Thymus (tissue), 11 donors: ENCODE measurements at regions not wholly inside any gene's neighbourhood (a gene's known extent, or its start where the extent isn't known, plus 50 kb on each side); places are given as distances from the start of the nearest gene placed in this dataset.
"Not testable (repeated sequence)": the region's sequence is repeated elsewhere in the genome, so short reads cannot be mapped to it uniquely, and the experiment has no call there.

Experiments used
- DNase-seq, 9 donors: peaks; one replicate each; pipeline ENCODE4 v3.0.0-alpha.2; 2013; ENCODE audit warnings: low spot score in 9 of 9, low read depth in 6 of 9, missing footprints in 1 of 9
- H3K27ac ChIP-seq, 2 donors: one replicate each; pipeline ENCODE4 v1.5.1; 2013; ENCODE audit warnings: control low read depth in 1 of 2, low read depth in 1 of 2, low read length in 1 of 2, mild to moderate bottlenecking in 1 of 2, moderate library complexity in 1 of 2
- H3K27me3 ChIP-seq, 2 donors: one replicate each; pipeline ENCODE4 v1.5.1; 2013; ENCODE audit warnings: low read length in 1 of 2; ENCODE audit not compliant: control insufficient read depth in 2 of 2, insufficient read depth in 1 of 2
- H3K36me3 ChIP-seq, 2 donors: one replicate each; pipeline ENCODE4 v1.5.1; 2013; ENCODE audit warnings: low read length in 1 of 2, mild to moderate bottlenecking in 1 of 2, moderate library complexity in 1 of 2; ENCODE audit not compliant: control insufficient read depth in 2 of 2, insufficient read depth in 2 of 2
- H3K4me1 ChIP-seq, 2 donors: one replicate each; pipeline ENCODE4 v1.5.1; 2013; ENCODE audit warnings: low read length in 2 of 2; ENCODE audit not compliant: control insufficient read depth in 2 of 2, insufficient read depth in 2 of 2
- H3K4me3 ChIP-seq, 2 donors: one replicate each; pipeline ENCODE4 v1.5.1; 2013; ENCODE audit warnings: low read length in 2 of 2, control low read depth in 1 of 2, mild to moderate bottlenecking in 1 of 2
- H3K9me3 ChIP-seq, 2 donors: one replicate each; pipeline ENCODE4 v1.5.1; 2013; ENCODE audit warnings: low read length in 1 of 2, mild to moderate bottlenecking in 1 of 2; ENCODE audit not compliant: control insufficient read depth in 2 of 2, insufficient read depth in 1 of 2
- WGBS: extraction: QIAGEN DNeasy Blood & Tissue Kit; methylation state at CpG from one replicate; pipeline ENCODE4 v1.1.7; 2013; 5-methylcytosine and 5-hydroxymethylcytosine counted together
- donor health status: healthy.

DNA sequence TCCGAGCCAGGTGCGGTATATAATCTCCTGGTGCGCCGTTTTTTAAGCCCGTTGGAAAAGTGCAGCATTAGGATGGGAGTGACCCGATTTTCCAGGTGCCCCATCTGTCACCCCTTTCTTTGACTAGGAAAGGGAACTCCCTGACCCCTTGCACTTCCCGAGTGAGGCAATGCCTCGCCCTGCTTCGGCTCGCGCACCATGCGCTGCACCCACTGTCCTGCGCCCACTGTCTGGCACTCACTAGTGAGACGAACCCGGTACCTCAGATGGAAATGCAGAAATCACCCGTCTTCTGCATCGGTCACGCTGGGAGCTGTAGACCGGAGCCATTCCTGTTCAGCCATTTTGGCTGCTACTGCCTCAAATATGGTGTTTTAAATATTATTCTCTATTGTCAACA is 198.0 kb downstream of the MEIS1 start:
- not testable (repeated sequence) for H3K4me3 ChIP-seq, H3K27me3 ChIP-seq, H3K4me1 ChIP-seq, H3K27ac ChIP-seq, H3K9me3 ChIP-seq, DNase-seq, H3K36me3 ChIP-seq
- WGBS: 97% methylated on average over 19 of the region's 19 CpGs

- DNase-seq: no peak
Measured at GRCh38 chr2:66633631-66634030, 198.7 kb downstream of the MEIS1 start.

GRCh38 chr2:66634784-66635183 is 199.9 kb downstream of the MEIS1 start:
- no peaks in the 10 kb centered on the region for H3K4me1 ChIP-seq
- no peaks in the 10 kb centered on the region for H3K27me3 ChIP-seq
- no peak overlapping the region for H3K27ac ChIP-seq
- no peak overlapping the region for H3K4me3 ChIP-seq
- H3K9me3 ChIP-seq: peaks cover 0 to 4% of the 10 kb centered on the region in 2 donors
- DNase-seq: no peak
- H3K36me3 ChIP-seq: no peaks in the 10 kb centered on the region

More at GRCh38 chr2:66633631-66634030, 198.7 kb downstream of the MEIS1 start:
- Histone ChIP-seq H3K4me1 (no peaks in the 10 kb centered on the region), H3K36me3 (no peaks in the 10 kb centered on the region), H3K9me3 (peaks cover 0 to 4% of the 10 kb centered on the region in 2 donors), H3K27ac (no peak overlapping the region), H3K4me3 (no peak overlapping the region), H3K27me3 (no peaks in the 10 kb centered on the region)
- WGBS: 93% methylated on average over 3 of the region's 3 CpGs

DNA sequence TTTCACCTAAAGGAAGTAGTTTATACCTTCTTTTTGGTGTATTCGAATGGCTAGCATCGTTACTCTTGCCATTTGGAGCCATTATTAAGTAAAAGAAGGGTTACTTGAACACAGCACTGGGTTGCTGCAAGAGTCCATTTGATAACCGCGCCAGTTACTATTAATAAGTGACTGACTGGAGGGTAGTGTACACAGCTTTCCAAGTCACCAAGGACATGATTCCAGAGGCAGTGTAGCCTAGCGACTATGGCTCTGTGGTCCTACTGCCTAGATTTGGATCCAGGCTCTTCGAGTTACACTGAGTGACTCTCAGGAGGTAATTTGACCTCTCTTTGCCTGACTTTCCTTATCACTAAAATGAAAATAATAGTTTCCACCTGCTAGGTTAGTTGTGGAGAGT is 206.8 kb downstream of the MEIS1 start:
- Histone ChIP-seq H3K27ac (no peak overlapping the region), H3K4me3 (no peak overlapping the region), H3K9me3 (no peaks in the 10 kb centered on the region), H3K27me3 (no peaks in the 10 kb centered on the region), H3K36me3 (no peaks in the 10 kb centered on the region), H3K4me1 (no peaks in the 10 kb centered on the region)
- DNase-seq: no peak
- 94% methylated on average over 6 of the region's 6 CpGs for WGBS

DNA sequence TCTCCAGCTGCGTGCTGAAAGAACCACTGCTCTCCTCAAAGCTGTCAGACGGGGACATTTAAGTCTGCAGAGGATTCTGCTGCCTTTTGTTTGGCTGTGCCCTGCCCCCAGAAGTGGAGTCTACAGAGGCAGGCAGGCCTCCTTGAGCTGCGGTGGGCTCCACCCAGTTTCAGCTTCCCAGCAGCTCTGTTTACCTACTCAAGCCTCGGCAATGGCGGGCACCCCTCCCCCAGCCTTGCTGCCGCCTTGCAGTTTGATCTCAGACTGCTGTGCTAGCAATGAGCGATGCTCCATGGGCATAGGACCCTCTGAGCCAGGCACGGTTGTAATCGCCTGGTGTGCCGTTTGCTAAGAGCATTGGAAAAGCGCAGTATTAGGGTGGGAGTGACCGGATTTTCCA is 213.2 kb downstream of the MEIS1 start:
- WGBS: 82% methylated on average over 12 of the region's 12 CpGs
- not testable (repeated sequence) for H3K9me3 ChIP-seq, H3K36me3 ChIP-seq, H3K4me3 ChIP-seq, H3K4me1 ChIP-seq, H3K27me3 ChIP-seq, DNase-seq, H3K27ac ChIP-seq

- H3K27ac ChIP-seq: no peak overlapping the region
- no peaks in the 10 kb centered on the region for H3K4me1 ChIP-seq
- H3K27me3 ChIP-seq: no peaks in the 10 kb centered on the region
- H3K4me3 ChIP-seq: no peak overlapping the region
- 80% methylated on average over 4 of the region's 4 CpGs for WGBS
- DNase-seq: no peak
- H3K36me3 ChIP-seq: no peaks in the 10 kb centered on the region
- H3K9me3 ChIP-seq: no peaks in the 10 kb centered on the region
Measured at GRCh38 chr2:66649006-66649405, 214.1 kb downstream of the MEIS1 start.

DNA sequence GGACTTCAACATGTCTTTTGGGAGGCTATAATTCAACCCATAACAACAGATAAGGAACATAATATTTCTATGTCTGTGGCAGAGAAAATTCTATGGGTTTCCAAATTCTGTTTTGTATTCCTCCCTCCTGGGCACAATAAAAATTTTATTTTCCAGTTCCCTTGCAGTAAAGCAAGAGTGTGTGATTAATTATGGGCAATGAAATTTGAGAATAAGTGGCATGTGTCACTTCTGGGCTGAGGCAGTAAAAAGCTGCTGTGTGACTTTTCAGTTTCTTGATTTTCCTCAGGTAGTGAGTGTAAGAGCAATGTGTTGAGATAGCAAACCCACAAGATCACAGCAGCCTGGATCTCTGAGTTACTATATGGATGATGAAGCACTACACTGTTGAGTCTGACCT is 216.4 kb downstream of the MEIS1 start:
- no peak overlapping the region for H3K4me3 ChIP-seq
- H3K9me3 ChIP-seq: no peaks in the 10 kb centered on the region
- H3K27ac ChIP-seq: no peak overlapping the region
- no peaks in the 10 kb centered on the region for H3K4me1 ChIP-seq
- H3K27me3 ChIP-seq: no peaks in the 10 kb centered on the region
- no peaks in the 10 kb centered on the region for H3K36me3 ChIP-seq
- no peak for DNase-seq

GRCh38 chr2:66660804-66661203 is 225.9 kb downstream of the MEIS1 start:
- H3K36me3 ChIP-seq: no peaks in the 10 kb centered on the region
- H3K4me1 ChIP-seq: no peaks in the 10 kb centered on the region
- H3K27ac ChIP-seq: no peak overlapping the region
- no peak overlapping the region for H3K4me3 ChIP-seq
- H3K9me3 ChIP-seq: no peaks in the 10 kb centered on the region
- no peak for DNase-seq
- H3K27me3 ChIP-seq: no peaks in the 10 kb centered on the region

DNA sequence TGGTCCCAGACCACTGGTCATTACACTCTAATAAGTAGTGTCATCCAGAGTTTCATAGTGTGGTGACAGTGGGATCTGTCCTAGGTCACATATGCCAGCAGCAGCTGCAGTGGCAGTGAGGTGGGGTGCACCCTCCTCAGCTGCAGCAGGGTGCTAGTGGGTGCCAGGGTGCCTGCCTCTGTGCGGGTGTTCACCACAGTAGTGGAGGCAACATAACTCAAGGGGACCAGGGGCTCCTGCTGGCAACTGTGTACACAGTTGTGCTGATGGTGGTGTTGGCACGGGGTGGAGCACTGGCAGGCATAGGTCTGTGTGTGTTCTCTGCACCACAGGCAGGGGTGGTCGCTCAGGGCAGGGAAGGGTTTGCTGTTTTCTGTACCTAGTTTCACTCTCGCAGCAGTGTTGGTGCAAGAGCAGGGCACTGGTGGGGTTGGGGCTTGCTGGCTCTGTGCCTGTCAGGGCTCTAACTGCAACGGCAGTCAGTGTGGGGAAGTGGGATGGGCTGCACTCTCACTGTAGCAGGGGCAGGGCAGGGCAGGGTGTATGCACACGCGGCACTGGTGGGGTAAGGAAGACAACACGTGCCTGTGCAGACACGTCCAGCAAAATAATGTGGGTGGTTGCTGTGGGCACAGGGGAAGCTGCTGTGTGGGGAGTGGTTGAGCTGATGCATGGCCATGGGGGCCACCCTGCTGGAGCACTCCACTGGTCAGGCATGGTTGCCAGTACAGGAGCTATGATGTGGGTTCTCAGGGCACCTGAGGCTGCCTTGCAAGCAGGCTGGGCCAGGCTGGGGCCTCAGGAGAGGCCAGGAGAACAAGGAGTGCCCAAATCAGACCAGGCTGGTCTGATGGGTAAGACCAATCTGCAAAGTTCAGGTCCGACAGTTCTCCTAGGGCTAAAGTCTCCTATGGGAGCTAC is 226.6 kb downstream of the MEIS1 start:
- Histone ChIP-seq H3K36me3 (no peaks in the 10 kb centered on the region), H3K27me3 (no peaks in the 10 kb centered on the region), H3K9me3 (no peaks in the 10 kb centered on the region), H3K4me1 (no peaks in the 10 kb centered on the region), H3K4me3 (no peak overlapping the region), H3K27ac (no peak overlapping the region)
- WGBS: 61% methylated on average over 10 of the region's 10 CpGs
- DNase-seq: no peak
